GM10847 (cell line): ENCODE measurements at regions not wholly inside any gene's neighbourhood (a gene's known extent, or its start where the extent isn't known, plus 50 kb on each side); places are given as distances from the start of the nearest gene placed in this dataset.

ENCODE experiments used
- POLR2A ChIP-seq: IDR thresholded peaks from 2 replicates; pipeline ENCODE4 v1.6.1; 2011; ENCODE audit not compliant: insufficient read length; ENCODE audit errors: extremely low read depth

DNA sequence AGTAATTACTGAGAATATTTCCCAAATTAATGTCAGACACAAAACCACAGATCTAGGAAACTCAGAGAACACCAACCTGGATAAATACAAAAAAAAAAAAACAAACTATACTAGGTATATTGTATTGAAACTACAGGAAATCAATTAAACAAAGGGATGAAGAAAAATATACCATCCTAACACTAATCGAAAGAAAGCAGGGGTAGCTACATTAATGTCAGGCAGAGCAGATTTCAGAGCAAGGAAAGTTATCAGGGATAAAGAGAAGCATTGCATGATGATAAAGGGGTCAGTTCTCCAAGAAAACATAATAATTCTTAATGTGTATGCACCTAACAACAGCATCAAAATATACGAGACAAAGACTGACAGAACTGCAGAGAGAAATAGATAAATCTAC is 89.9 kb downstream of the TOMM20 start:
- no peak for TF ChIP-seq POLR2A

DNA sequence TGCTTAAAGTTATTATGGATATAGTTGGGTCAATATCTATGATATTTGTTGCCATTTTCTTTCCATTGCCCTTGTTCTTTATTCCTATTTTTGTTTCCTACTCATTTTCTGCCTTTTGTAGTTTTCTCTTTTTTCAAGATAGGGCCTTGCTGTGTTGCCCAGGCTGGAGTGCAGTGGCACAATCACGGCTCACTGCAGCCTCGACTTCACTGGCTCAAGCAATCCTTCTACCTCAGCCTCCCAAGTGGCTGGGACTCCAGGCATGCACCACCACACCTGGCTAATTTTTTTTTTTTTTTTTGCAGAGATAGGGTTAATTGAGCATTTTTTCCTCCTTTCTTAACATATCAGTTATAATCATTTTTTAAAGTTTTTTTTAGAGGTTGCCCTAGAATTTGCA is 92.7 kb downstream of the TOMM20 start:
- no peak for TF ChIP-seq POLR2A

- TF ChIP-seq POLR2A: no peak
Observed at GRCh38 chr1:235030919-235031596, 97.6 kb downstream of the TOMM20 start.

GRCh38 chr1:235027862-235028250 is 100.8 kb downstream of the TOMM20 start:
- TF ChIP-seq POLR2A: no peak

GRCh38 chr1:235027076-235027861 is 101.4 kb downstream of the TOMM20 start:
- no peak for TF ChIP-seq POLR2A

GRCh38 chr1:235025422-235025984 is 103.1 kb downstream of the TOMM20 start:
- TF ChIP-seq POLR2A: no peak

GRCh38 chr1:235024711-235025421 is 103.8 kb downstream of the TOMM20 start:
- no peak for TF ChIP-seq POLR2A

DNA sequence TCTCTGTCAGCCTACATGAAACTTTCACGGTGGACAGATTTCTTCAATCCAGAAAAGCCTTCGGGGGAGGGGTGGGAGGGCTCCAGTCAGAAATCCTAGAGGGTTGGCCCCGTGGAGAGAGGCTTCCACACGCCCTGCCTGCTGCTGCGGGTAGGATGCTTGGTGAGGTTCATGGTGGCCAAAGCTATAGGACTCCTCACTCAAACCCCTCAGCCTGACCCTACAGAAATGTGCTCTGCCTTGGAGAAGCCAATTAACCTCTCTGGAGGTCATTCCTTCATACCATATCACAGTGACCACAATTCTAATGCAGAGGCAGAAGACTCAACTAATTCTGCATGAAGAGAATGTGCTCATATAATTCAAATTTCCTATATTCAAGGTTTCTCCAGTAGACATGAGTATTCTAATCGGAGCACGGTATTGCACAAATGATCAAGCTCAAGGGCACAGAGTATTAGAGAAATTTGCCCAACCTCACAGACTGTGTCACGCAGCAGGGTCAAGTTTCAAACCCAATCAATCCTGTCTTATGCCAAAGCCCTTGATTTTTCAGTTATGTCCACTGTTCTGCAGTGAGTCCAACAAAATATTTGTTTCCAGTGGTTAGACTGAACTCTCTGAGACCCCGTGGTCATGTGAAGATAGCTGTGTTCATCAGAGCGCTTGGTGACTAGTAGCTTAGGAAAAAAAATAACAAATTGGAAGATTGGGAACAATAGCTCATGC is 104.8 kb downstream of the TOMM20 start:
- TF ChIP-seq POLR2A: no peak

GRCh38 chr1:235022981-235023710 is 105.5 kb downstream of the TOMM20 start:
- TF ChIP-seq POLR2A: no peak

DNA sequence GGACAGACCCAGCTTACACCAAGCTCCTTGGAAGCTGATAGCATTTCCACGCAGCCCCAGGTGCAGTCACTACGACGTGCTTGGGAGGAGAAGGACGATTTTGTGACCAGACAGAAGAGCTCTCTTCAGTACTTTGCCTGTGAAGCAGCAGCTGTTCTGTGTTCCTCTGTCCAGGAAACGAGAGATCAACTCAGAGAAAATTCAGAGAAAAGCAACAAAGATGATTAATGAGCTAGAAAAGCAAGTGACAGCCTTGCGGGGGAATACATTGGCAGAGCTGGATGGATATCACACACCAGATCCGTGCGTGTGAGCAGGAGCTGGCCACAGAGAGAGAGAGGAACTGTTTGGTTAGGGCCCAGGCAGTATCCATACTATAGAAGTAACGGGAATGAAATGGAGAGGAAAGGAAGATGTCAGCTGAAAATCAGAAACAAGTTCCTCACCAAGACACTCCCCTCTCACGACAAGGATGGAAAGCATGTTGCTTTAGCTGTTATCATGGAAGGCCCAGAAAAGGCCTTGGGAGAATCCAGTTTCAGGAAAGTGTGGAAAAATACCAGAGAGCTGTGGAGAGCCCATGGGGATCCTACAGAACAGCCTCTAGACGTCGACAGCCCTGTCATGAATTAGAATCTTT is 106.2 kb downstream of the TOMM20 start:
- no peak for TF ChIP-seq POLR2A

GRCh38 chr1:235021815-235022214 is 106.8 kb downstream of the TOMM20 start:
- TF ChIP-seq POLR2A: no peak

DNA sequence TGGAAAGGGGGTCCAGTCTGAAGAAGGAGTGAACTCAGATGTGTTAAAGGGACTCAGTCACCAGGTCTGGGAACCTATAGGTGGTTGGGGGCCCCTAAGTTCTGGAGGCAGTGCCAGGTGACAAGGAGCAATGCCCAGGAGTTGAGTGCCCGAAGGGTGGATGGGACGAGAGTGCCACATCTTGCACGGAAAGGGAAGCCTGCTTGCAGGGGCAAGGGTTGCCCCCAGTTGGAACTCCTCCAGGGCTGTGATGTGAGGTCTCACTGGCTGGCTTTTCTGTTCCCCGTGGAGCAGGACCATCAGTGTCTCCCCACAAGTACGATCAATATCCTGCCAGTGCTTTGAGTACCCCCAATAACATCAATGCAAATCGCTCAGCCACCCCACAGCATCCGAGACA is 107.3 kb downstream of the TOMM20 start:
- no peak for TF ChIP-seq POLR2A

DNA sequence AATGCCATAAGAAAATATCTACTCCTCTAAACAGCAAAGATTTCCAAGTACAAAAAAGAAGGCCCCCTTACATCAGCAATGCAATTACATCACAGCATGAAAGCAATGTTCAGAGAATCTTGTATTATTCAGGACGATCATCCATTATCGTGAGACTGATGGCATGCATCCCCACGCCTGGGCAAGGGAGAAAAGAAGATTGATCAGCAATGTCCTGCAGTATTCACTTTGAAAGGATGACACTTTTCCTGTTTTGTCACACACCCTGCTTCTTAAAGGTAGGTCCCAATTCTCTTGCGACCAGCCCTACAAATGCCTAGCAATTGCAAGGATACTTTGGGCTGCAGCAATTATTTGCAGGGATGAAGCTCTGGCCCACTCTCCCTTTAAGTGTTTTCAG is 108.7 kb downstream of the TOMM20 start:
- TF ChIP-seq POLR2A: no peak

- TF ChIP-seq POLR2A: no peak
Observed at GRCh38 chr1:235019471-235019870, 109.2 kb downstream of the TOMM20 start.
